NB4 (cell line): ENCODE measurements at regions not wholly inside any gene's neighbourhood (a gene's known extent, or its start where the extent isn't known, plus 50 kb on each side); places are given as distances from the start of the nearest gene placed in this dataset.
"Not testable (repeated sequence)": the region's sequence is repeated elsewhere in the genome, so short reads cannot be mapped to it uniquely, and the experiment has no call there.

Experiments used
- DNase-seq: peaks from one replicate; pipeline ENCODE4 v3.0.0; 2010; ENCODE audit warnings: low read depth
- H3K4me3 ChIP-seq: one replicate; pipeline ENCODE4 v1.5.1; 2011; ENCODE audit warnings: mild to moderate bottlenecking, low read depth, low read length, moderate library complexity
- MYC ChIP-seq: IDR thresholded peaks from 2 replicates; pipeline ENCODE4 v1.6.1; 2011; ENCODE audit warnings: low read depth, low read length
- POLR2A ChIP-seq: IDR thresholded peaks from 2 replicates; pipeline ENCODE4 v1.6.1; 2011; ENCODE audit warnings: mild to moderate bottlenecking; ENCODE audit not compliant: insufficient read length; ENCODE audit errors: extremely low read depth
- TF ChIP-seq, protein P1 (sequence below): IDR thresholded peaks from 2 replicates; pipeline ENCODE4 v1.6.1; 2011; ENCODE audit warnings: low read depth, low read length
- TF ChIP-seq, protein P2 (sequence below): IDR thresholded peaks from one replicate; pipeline ENCODE4 v1.5.1; 2012; ENCODE audit warnings: low read depth, low read length

DNA sequence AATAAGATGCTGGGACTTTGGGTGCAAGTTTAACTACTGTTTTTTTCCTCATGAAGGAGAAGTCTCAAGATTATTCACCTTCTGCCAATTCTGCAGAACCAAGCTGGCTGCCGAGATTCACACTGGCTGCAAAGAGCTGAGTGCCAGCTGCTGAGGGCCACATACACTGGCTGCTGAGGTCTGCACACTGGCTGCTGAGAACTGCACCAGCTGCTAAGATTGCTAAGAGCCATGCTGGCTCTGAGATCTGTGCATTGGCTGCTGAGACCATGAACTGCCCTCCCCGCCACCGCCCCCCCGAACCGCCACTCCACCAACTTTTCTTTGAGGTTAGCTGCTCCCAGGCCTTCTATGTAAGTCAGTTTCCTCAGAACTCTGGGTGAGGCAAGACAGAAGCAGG, 330.3 kb downstream of the CBLL2 start:
- DNase-seq: no peak
- TF ChIP-seq POLR2A: no peak
- H3K4me3 ChIP-seq: no peak overlapping the region

DNA sequence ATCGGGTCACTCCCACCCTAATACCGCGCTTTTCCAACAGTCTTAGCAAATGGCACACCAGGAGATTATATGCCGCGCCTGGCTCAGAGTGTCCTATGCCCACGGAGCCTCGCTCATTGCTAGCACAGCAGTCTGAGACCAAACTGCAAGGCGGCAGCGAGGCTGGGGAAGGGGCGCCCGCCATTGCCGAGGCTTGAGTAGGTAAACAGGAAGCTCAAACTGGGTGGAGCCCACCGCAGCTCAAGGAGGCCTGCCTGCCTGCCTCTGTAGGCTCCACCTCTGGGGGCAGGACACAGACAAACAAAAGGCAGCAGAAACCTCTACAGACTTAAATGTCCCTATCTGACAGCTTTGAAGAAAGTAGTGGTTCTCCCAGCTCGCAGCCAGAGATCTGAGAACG, 336.7 kb downstream of the CBLL2 start:
- DNase-seq: not testable (repeated sequence)

DNA sequence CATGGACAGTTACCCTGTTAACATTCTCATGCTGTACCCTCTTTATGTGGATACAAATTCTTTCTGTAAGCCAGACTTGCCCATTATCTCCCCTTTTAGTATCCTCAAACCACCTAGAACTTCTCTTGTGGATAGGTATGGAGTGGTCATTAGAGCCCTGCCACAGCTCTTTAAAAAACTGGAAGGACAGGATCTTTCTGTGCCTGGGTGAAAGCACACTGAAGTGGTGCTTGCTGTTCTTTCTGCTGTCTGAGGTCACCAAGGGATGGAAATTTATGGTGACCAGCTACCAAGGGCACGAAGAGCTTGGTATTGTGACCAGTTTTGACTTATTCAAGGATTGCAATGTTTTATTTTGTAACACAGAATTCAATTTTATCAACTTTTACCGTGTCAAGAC, 344.2 kb downstream of the CBLL2 start:
- DNase-seq: no peak
- TF ChIP-seq, protein P1, sequence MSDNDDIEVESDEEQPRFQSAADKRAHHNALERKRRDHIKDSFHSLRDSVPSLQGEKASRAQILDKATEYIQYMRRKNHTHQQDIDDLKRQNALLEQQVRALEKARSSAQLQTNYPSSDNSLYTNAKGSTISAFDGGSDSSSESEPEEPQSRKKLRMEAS: no peak
- TF ChIP-seq, protein P2, sequence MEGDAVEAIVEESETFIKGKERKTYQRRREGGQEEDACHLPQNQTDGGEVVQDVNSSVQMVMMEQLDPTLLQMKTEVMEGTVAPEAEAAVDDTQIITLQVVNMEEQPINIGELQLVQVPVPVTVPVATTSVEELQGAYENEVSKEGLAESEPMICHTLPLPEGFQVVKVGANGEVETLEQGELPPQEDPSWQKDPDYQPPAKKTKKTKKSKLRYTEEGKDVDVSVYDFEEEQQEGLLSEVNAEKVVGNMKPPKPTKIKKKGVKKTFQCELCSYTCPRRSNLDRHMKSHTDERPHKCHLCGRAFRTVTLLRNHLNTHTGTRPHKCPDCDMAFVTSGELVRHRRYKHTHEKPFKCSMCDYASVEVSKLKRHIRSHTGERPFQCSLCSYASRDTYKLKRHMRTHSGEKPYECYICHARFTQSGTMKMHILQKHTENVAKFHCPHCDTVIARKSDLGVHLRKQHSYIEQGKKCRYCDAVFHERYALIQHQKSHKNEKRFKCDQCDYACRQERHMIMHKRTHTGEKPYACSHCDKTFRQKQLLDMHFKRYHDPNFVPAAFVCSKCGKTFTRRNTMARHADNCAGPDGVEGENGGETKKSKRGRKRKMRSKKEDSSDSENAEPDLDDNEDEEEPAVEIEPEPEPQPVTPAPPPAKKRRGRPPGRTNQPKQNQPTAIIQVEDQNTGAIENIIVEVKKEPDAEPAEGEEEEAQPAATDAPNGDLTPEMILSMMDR: no peak
- TF ChIP-seq POLR2A (no peak), MYC (no peak)
- H3K4me3 ChIP-seq: no peak overlapping the region

More for the DNA sequence above, 336.7 kb downstream of the CBLL2 start:
- not testable (repeated sequence) for H3K4me3 ChIP-seq

DNA sequence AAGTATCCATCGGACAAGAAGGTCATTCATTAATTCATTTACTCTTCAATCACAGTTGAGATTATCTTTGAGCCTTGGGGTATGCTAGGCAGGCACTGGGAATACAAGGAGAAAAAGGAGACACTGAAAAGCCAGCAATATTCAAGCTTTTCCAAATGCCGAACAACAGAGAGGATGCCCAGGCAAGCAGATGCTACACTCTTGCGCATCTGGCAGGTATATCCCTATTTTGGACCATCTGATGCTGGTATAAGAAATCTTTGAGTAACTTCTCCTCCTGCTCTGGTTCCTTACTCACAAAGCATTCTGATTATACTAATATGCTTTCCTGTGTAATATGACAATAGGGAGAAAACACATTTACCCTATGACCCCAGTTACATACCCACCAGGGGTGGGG, 354.9 kb downstream of the CBLL2 start:
- DNase-seq: no peak
- TF ChIP-seq MYC (no peak), POLR2A (no peak)
- TF ChIP-seq, protein P2: no peak
- TF ChIP-seq, protein P1: no peak

DNA sequence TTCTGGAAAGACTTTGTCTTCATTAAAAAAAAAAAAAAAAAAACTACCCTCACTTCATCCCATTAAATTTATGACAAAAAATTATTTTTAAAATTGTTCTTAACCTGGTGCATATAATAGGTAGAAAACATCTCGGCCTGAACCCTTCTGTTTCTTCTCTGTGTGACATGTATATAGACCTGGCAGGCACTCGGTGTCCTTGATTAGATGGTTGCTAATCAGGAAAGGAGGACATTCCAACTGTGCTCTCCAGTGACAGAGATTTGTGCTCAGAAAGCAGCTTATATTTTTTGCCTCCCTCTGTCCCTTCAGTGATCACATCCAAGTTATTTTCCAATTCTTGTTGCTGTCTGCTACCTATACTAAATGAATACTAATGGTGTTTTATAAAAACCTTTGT, 355.6 kb downstream of the CBLL2 start:
- no peak for DNase-seq
- no peak overlapping the region for H3K4me3 ChIP-seq
- TF ChIP-seq POLR2A (no peak), MYC (no peak)
- TF ChIP-seq, protein P1: no peak
- TF ChIP-seq, protein P2: no peak

More for the DNA sequence above, 354.9 kb downstream of the CBLL2 start:
- H3K4me3 ChIP-seq: no peak overlapping the region

DNA sequence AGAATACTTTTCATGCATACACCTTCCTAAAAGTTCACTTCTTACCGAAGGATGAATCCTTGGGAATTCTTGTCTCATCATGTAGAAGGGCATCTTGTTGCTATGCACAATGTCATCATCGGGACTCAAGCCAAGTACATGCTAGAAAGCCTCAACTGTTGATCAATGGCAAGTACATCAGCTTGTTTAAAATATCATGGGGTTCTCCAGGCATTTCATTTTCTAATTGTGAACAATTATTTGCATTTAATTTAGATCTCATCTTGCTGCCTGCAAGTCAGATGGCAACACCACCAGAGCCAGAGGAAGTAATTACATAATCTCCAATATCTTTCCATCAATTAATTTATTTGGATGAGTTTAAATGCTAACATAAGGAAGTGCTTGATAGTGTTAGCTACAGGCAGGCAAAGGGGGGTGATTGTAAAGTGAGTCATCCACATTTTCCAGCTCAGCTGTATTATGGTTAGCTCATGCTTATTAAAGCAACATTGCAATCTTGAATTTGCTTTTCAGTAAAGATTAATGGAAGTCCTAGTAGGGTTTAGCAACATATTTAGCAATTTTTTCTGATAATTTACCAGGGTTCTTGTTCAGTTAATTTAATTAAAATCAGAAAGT, 356.5 kb downstream of the CBLL2 start:
- TF ChIP-seq, protein P2: no peak
- TF ChIP-seq, protein P1: no peak
- no peak for TF ChIP-seq MYC
- no peak for TF ChIP-seq POLR2A
- H3K4me3 ChIP-seq: no peak overlapping the region
- DNase-seq: no peak

DNA sequence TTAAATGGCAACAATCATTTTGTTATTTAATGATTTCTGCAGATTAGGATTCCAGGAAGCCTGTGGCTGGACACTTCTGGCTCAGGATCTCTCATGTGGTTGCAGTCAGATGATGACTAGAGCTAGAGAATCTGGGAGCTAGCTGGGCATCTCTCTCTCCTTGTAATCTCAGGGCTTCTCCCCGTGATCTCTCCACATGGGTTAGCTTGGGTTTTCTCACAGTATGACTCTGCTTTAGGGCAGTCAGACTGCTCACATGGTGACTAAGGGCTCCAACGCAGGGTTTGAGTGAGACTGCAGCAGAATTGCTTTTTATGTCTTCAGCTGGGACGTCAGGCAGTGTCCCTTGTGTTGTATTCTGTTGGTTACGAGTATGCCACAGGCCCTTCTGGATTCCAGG, 361.4 kb downstream of the CBLL2 start:
- TF ChIP-seq POLR2A: no peak
- TF ChIP-seq MYC: no peak
- TF ChIP-seq, protein P1: no peak
- TF ChIP-seq, protein P2: no peak
- H3K4me3 ChIP-seq: no peak overlapping the region
- no peak for DNase-seq
